ENCODE measurements at regions not wholly inside any gene's neighbourhood (a gene's known extent, or its start where the extent isn't known, plus 50 kb on each side); places are given as distances from the start of the nearest gene placed in this dataset.

DNA sequence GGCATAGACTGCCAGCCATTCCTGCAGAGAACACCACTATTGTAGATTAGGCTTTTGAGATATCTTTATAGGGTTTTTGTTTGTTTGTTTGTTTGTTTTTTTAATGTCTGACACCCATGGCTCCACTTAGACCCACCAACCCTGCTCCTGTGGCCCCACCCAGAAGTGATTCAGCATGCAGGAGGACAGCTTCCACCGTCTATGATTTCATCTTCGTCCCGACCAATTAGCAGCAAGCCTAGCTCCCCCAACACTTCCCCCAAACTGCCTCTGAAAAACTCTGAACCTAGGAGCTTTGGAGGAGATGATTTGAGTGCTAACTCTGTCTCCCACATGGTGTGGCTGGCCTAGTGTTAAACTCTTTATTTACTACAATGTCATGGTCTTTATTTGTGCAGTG is 108.3 kb upstream of the RXFP2 start:
- H3K4me3 Mint-ChIP-seq = peak overlapping the region in 1 of 2 donors; percentile 76
- peaks cover 0 to 10% of the 10 kb centered on the region in 2 donors for H3K9me3 ChIP-seq (replicated peaks in 1 of 2; ENCODE audit: control insufficient read depth in 1 of 2, insufficient read depth in 1 of 2, low read length in 2 of 2)
- WGBS (ENCODE audit: insufficient coverage) = no CpG with 5 or more reads among the region's 3 CpGs

DNA sequence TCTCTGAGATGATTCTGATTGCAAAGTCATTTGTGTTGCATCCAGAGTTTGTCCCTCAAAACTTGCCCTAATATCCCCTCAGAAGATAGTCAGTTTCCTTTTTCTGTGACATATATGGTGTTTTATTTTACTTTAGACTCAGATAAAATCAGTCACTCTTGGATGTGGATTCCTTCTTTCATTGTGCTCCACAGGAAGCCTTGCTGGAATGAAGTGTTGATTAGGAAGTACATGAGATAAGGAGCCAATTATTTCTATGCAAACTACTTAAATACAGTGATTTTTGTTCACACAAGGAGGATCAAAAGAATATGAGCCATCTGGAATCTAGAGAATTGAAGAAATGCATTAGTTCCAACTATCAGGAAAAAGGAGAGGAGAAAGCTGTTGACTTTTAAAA is 107.6 kb upstream of the RXFP2 start:
- Mint-ChIP-seq H3K27ac (peak overlapping the region in 2 of 7 donors; percentile 28 to 48), H3K36me3 (peaks cover 4 to 7% of the 10 kb centered on the region in 2 donors), H3K9me3 (peaks cover 22 to 44% (median 36%) of the 10 kb centered on the region in 7 donors), H3K4me1 (peaks cover 43% of the 10 kb centered on the region), H3K4me3 (no peak overlapping the region), H3K27me3 (ENCODE audit: low read depth in 3 of 3) (peaks cover 0 to 3% (median 1%) of the 10 kb centered on the region in 3 donors)
- Histone ChIP-seq H3K36me3 (replicated peaks in 1 of 2; ENCODE audit: control insufficient read depth in 1 of 2, insufficient read depth in 2 of 2, low read length in 2 of 2) (no peaks in the 10 kb centered on the region), H3K79me2 (ENCODE audit: insufficient read depth, low read length) (no peaks in the 10 kb centered on the region), H4K20me1 (ENCODE audit: insufficient read depth, low read length) (no peaks in the 10 kb centered on the region), H3K9ac (ENCODE audit: insufficient read depth, low read length, poor library complexity, severe bottlenecking) (no peak overlapping the region), H3K4me3 (replicated peaks in 1 of 3; ENCODE audit: low read depth in 2 of 3, low read length in 3 of 3) (no peak overlapping the region), H3K27ac (ENCODE audit: low read depth in 1 of 2, low read length in 2 of 2) (peak overlapping the region in 1 of 2 donors; percentile 38), H3K4me1 (ENCODE audit: control insufficient read depth in 1 of 2, insufficient read depth in 2 of 2, low read length in 2 of 2) (peaks cover 26 to 36% of the 10 kb centered on the region in 2 donors), H3K4me2 (replicated peaks; ENCODE audit: extremely low read depth, low read length, poor library complexity, severe bottlenecking) (no peak overlapping the region), H3K9me3 (replicated peaks in 1 of 2; ENCODE audit: control insufficient read depth in 1 of 2, insufficient read depth in 1 of 2, low read length in 2 of 2) (peaks cover 0 to 10% of the 10 kb centered on the region in 2 donors), H2AFZ (ENCODE audit: insufficient read depth, low read depth, low read length, poor library complexity, severe bottlenecking) (no peak overlapping the region), H3K27me3 (ENCODE audit: control insufficient read depth in 2 of 2, insufficient read depth in 2 of 2, low read length in 2 of 2) (no peaks in the 10 kb centered on the region)
- no peak for DNase-seq
- TF ChIP-seq, protein P1, sequence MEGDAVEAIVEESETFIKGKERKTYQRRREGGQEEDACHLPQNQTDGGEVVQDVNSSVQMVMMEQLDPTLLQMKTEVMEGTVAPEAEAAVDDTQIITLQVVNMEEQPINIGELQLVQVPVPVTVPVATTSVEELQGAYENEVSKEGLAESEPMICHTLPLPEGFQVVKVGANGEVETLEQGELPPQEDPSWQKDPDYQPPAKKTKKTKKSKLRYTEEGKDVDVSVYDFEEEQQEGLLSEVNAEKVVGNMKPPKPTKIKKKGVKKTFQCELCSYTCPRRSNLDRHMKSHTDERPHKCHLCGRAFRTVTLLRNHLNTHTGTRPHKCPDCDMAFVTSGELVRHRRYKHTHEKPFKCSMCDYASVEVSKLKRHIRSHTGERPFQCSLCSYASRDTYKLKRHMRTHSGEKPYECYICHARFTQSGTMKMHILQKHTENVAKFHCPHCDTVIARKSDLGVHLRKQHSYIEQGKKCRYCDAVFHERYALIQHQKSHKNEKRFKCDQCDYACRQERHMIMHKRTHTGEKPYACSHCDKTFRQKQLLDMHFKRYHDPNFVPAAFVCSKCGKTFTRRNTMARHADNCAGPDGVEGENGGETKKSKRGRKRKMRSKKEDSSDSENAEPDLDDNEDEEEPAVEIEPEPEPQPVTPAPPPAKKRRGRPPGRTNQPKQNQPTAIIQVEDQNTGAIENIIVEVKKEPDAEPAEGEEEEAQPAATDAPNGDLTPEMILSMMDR (IDR thresholded peaks at IDR 0.05) = no peak
- intact Hi-C loops (cut with micrococcal nuclease) = no loop called here

More for the DNA sequence above, 108.3 kb upstream of the RXFP2 start:
- Histone ChIP-seq H3K4me1 (ENCODE audit: control insufficient read depth in 1 of 2, insufficient read depth in 2 of 2, low read length in 2 of 2) (peaks cover 26 to 36% of the 10 kb centered on the region in 2 donors), H3K9ac (ENCODE audit: insufficient read depth, low read length, poor library complexity, severe bottlenecking) (no peak overlapping the region), H3K36me3 (replicated peaks in 1 of 2; ENCODE audit: control insufficient read depth in 1 of 2, insufficient read depth in 2 of 2, low read length in 2 of 2) (no peaks in the 10 kb centered on the region), H3K4me2 (replicated peaks; ENCODE audit: extremely low read depth, low read length, poor library complexity, severe bottlenecking) (peak overlapping the region; percentile 39), H2AFZ (ENCODE audit: insufficient read depth, low read depth, low read length, poor library complexity, severe bottlenecking) (peak overlapping the region; percentile 50), H3K79me2 (ENCODE audit: insufficient read depth, low read length) (no peaks in the 10 kb centered on the region), H3K27me3 (ENCODE audit: control insufficient read depth in 2 of 2, insufficient read depth in 2 of 2, low read length in 2 of 2) (no peaks in the 10 kb centered on the region), H3K27ac (ENCODE audit: low read depth in 1 of 2, low read length in 2 of 2) (peak overlapping the region in 1 of 2 donors; percentile 42), H4K20me1 (ENCODE audit: insufficient read depth, low read length) (no peaks in the 10 kb centered on the region), H3K4me3 (replicated peaks in 1 of 3; ENCODE audit: low read depth in 2 of 3, low read length in 3 of 3) (peak overlapping the region in 1 of 3 experiments; percentile 32)
- peak overlapping the region in 6 of 7 donors; percentile 46 to 88 (median 74) for H3K27ac Mint-ChIP-seq
- peak in 1 of 3 donors; percentile 33 for DNase-seq
- H3K27me3 Mint-ChIP-seq (ENCODE audit: low read depth in 3 of 3) = peaks cover 0 to 3% (median 1%) of the 10 kb centered on the region in 3 donors
- H3K36me3 Mint-ChIP-seq = peaks cover 4 to 8% of the 10 kb centered on the region in 2 donors
- TF ChIP-seq, protein P1 (IDR thresholded peaks at IDR 0.05) = no peak
- H3K4me1 Mint-ChIP-seq = peaks cover 43% of the 10 kb centered on the region
- intact Hi-C loops (cut with micrococcal nuclease) = no loop called here
- peaks cover 16 to 37% (median 31%) of the 10 kb centered on the region in 7 donors for H3K9me3 Mint-ChIP-seq
